MG63 (cell line): ENCODE measurements at regions not wholly inside any gene's neighbourhood (a gene's known extent, or its start where the extent isn't known, plus 50 kb on each side); places are given as distances from the start of the nearest gene placed in this dataset.
A peak's percentile ranks its signal among the peaks of the same experiment; 100 is the strongest.
"Not testable (repeated sequence)": the region's sequence is repeated elsewhere in the genome, so short reads cannot be mapped to it uniquely, and the experiment has no call there.

ENCODE experiments used
- DNase-seq: peaks from one replicate; pipeline ENCODE4 v3.0.0-alpha.2; 2020
- H3K27me3 ChIP-seq: fragments of 250-450 bp; sonication (Bioruptor Pico); 2 replicates; pipeline ENCODE4 v1.5.1; 2020; ENCODE audit warnings: mild to moderate bottlenecking, moderate library complexity
- H3K36me3 ChIP-seq: fragments of 250-450 bp; sonication (Bioruptor Pico); 2 replicates; pipeline ENCODE4 v1.5.1; 2020; ENCODE audit warnings: mild to moderate bottlenecking, moderate library complexity
- H3K4me3 ChIP-seq: fragments of 250-450 bp; sonication (Bioruptor Pico); 2 replicates; pipeline ENCODE4 v1.5.1; 2020; ENCODE audit warnings: mild to moderate bottlenecking, moderate library complexity
- H3K9me3 ChIP-seq: fragments of 250-450 bp; sonication (Bioruptor Pico); 2 replicates; pipeline ENCODE4 v1.5.1; 2020; ENCODE audit warnings: mild to moderate bottlenecking, moderate library complexity

- H3K9me3 ChIP-seq, result no peaks in the 10 kb centered on the region
- DNase-seq, result no peak
- no peaks in the 10 kb centered on the region for H3K36me3 ChIP-seq
- no peak overlapping the region for H3K4me3 ChIP-seq
- no peaks in the 10 kb centered on the region for H3K27me3 ChIP-seq
These were observed 431.2 kb downstream of the GASK1B start for GRCh38 chr4:157741642-157742041.

DNA sequence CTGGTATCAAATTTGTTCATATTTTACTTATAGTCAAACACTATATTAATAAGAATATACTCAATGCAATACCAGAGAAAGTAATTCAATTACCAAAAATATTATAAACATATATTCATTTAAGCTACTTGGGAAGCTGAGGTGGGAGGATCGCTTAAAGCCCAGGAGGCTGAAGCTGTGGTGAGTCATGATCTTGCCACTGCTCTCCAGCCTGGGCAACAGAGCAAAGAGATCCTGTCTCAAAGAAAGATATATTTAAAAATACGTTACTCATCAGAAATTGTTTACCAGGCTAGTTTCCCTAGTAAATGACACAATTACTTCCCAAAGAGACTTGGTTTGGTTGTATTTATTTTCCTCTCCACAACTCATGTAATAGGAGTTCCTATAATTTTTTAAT lies 433.6 kb downstream of the GASK1B start:
- H3K27me3 ChIP-seq, result no peaks in the 10 kb centered on the region
- H3K36me3 ChIP-seq, result no peaks in the 10 kb centered on the region
- DNase-seq, result peak; percentile 78
- no peak overlapping the region for H3K4me3 ChIP-seq
- H3K9me3 ChIP-seq, result no peaks in the 10 kb centered on the region

- no peak for DNase-seq
- Histone ChIP-seq H3K36me3 (no peaks in the 10 kb centered on the region), H3K4me3 (no peak overlapping the region), H3K27me3 (peaks cover 6% of the 10 kb centered on the region; the same call in 1 of the 2 replicates), H3K9me3 (no peaks in the 10 kb centered on the region)
These were observed 444.6 kb downstream of the GASK1B start for GRCh38 chr4:157728215-157728614.

DNA sequence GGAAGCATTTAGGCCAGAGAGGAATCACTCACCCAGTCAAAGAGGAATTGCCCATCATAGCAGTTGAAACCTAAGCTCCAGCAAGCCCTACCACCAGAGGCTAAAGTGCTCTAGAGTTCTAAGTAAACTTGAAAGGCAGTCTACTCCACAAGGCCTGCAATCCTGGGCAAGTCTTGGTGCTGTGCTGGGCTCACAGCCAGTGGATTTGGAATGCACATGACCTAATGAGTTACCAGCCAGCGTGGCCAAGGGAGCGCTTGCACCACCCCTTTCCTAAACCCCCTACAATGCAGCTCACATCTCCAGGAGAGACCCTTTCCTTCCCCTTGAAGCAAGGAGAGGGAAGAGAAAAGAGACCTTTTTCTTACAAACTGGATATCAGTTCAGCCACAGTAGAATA lies 445.7 kb downstream of the GASK1B start:
- H3K27me3 ChIP-seq, result peaks cover 6% of the 10 kb centered on the region; the same call in 1 of the 2 replicates
- H3K9me3 ChIP-seq, result no peaks in the 10 kb centered on the region
- peak; percentile 31 for DNase-seq
- H3K4me3 ChIP-seq, result no peak overlapping the region
- no peaks in the 10 kb centered on the region for H3K36me3 ChIP-seq

GRCh38 chr4:157722146-157722545 lies 450.7 kb downstream of the GASK1B start:
- H3K36me3 ChIP-seq, result no peaks in the 10 kb centered on the region
- H3K27me3 ChIP-seq, result 0 out of 2 replicates have a peak, but pooled peaks cover 5% of the 10 kb centered on the region
- no peak overlapping the region for H3K4me3 ChIP-seq
- no peaks in the 10 kb centered on the region for H3K9me3 ChIP-seq
- DNase-seq, result no peak

DNA sequence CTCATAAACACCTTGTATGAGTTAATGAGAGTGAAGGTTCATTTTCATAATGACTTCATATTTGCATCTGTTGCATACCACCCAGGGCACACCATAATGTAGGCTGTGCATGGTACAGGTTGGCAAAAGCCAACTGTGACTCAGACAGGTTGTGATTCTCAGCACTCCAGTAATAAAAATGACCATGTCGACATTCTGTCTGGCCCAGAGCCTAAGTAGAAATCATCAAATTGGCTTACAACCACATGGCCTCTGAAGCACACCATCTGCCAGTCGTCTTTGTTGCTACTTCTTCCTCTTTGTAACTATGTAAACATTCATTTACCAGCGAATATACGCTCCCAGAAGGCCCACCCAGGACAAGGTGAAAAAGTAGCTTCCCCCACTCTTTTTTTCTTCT lies 459.5 kb downstream of the GASK1B start:
- Histone ChIP-seq H3K4me3 (no peak overlapping the region), H3K27me3 (no peaks in the 10 kb centered on the region; the same call in 1 of the 2 replicates), H3K36me3 (no peaks in the 10 kb centered on the region), H3K9me3 (no peaks in the 10 kb centered on the region)
- DNase-seq, result peak; percentile 36

- no peak for DNase-seq
- no peaks in the 10 kb centered on the region for H3K36me3 ChIP-seq
- no peaks in the 10 kb centered on the region for H3K9me3 ChIP-seq
- H3K4me3 ChIP-seq, result no peak overlapping the region
- no peaks in the 10 kb centered on the region for H3K27me3 ChIP-seq
These were observed 466.7 kb downstream of the GASK1B start for GRCh38 chr4:157706155-157706554.

DNA sequence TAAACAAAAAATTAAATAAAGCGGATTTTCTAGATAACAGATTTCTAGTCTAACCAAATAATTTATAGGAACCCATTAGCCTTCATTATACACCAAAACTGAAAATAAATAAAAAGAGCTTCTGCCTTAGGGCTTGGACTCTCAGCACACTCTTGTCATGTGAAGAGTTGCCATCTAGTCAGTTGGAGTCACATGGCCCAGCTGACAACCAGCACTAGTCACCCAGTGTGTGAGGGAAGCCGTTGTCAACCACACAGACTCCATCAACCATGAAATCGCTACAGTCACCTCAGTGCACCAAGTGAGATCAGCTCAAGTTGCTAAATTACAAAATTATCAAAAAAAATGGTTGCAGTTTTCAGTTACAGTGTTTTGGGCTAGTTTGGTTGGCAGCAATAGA lies 470.0 kb downstream of the GASK1B start:
- Histone ChIP-seq H3K9me3 (no peaks in the 10 kb centered on the region), H3K36me3 (no peaks in the 10 kb centered on the region), H3K27me3 (no peaks in the 10 kb centered on the region), H3K4me3 (no peak overlapping the region)
- no peak for DNase-seq

DNA sequence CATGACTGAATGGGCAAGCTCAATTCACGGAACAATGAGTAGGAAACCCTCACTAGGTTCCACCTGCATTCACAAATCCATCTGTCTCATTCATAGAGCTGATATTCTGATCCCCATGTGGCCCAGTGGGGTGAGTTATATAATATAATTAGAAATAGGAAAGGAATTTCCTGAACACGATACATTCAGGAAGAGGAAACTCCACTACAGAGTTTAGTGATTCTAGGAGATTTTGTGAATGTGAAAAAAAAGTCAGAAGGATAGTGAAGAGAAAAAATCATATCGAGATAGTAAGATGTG lies 471.2 kb downstream of the GASK1B start:
- no peaks in the 10 kb centered on the region for H3K36me3 ChIP-seq
- H3K9me3 ChIP-seq, result no peaks in the 10 kb centered on the region
- no peak for DNase-seq
- no peaks in the 10 kb centered on the region for H3K27me3 ChIP-seq
- no peak overlapping the region for H3K4me3 ChIP-seq

GRCh38 chr4:157700898-157701694 lies 471.7 kb downstream of the GASK1B start:
- no peak for DNase-seq
- H3K36me3 ChIP-seq, result no peaks in the 10 kb centered on the region
- no peaks in the 10 kb centered on the region for H3K9me3 ChIP-seq
- no peak overlapping the region for H3K4me3 ChIP-seq
- no peaks in the 10 kb centered on the region for H3K27me3 ChIP-seq

- no peak overlapping the region for H3K4me3 ChIP-seq
- no peaks in the 10 kb centered on the region for H3K9me3 ChIP-seq
- DNase-seq, result no peak
- no peaks in the 10 kb centered on the region; the same call in 1 of the 2 replicates for H3K27me3 ChIP-seq
- H3K36me3 ChIP-seq, result no peaks in the 10 kb centered on the region
These were observed 468.9 kb downstream of the GRIA2 start for GRCh38 chr4:157689476-157689875.

DNA sequence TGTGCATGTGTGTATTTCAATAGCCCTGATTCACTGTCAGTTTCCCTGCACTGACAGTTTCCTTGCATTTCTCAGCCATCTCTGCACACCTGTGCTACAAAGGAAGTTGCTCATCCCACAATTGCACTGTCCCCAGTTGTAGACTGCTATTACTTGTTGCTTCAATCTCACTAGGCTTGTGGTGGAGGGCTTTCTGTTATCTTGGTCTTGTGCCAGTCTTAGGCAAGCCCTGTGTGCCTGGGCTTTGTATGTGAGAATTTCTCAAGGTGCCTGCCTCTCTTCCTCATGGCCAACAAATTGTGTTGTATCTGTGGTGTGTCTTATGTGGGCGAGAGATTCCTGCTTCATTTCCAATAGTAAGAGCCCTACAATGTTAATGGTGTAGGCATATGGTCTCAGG lies 467.4 kb downstream of the GRIA2 start:
- no peaks in the 10 kb centered on the region for H3K36me3 ChIP-seq
- no peaks in the 10 kb centered on the region; the same call in 1 of the 2 replicates for H3K27me3 ChIP-seq
- no peaks in the 10 kb centered on the region for H3K9me3 ChIP-seq
- no peak overlapping the region for H3K4me3 ChIP-seq
- DNase-seq, result no peak

DNA sequence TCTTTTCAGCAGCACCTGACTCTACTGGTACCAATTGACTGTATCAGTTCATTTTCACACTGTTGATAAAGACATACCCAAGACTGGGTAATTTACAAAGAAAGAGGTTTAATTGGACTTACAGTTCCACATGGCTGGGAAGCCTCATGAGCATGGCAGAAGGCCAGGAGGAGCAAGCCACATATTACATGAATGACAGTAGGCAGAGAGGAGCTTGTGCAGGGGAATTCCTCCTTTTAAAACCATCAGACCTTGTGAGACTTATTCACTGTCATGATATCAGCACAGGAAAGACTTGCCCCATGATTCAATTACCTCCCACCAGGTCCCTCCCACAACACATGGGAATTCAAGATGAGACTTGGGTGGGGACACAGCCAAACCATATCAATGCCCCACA lies 458.8 kb downstream of the GRIA2 start:
- not testable (repeated sequence) for H3K27me3 ChIP-seq, DNase-seq, H3K9me3 ChIP-seq, H3K36me3 ChIP-seq, H3K4me3 ChIP-seq

- H3K36me3 ChIP-seq, result no peaks in the 10 kb centered on the region
- no peaks in the 10 kb centered on the region; the same call in none of the 2 replicates for H3K27me3 ChIP-seq
- no peak overlapping the region for H3K4me3 ChIP-seq
- no peak for DNase-seq
- no peaks in the 10 kb centered on the region for H3K9me3 ChIP-seq
These were observed 457.9 kb downstream of the GRIA2 start for GRCh38 chr4:157678478-157678877.

GRCh38 chr4:157674699-157675098 lies 454.2 kb downstream of the GRIA2 start:
- Histone ChIP-seq H3K4me3 (no peak overlapping the region), H3K27me3 (no peaks in the 10 kb centered on the region; the same call in none of the 2 replicates), H3K36me3 (no peaks in the 10 kb centered on the region), H3K9me3 (no peaks in the 10 kb centered on the region)
- DNase-seq, result peak; percentile 58

- DNase-seq, result no peak
- no peaks in the 10 kb centered on the region for H3K36me3 ChIP-seq
- H3K27me3 ChIP-seq, result no peaks in the 10 kb centered on the region
These were observed 447.3 kb downstream of the GRIA2 start for GRCh38 chr4:157667836-157668235.

DNA sequence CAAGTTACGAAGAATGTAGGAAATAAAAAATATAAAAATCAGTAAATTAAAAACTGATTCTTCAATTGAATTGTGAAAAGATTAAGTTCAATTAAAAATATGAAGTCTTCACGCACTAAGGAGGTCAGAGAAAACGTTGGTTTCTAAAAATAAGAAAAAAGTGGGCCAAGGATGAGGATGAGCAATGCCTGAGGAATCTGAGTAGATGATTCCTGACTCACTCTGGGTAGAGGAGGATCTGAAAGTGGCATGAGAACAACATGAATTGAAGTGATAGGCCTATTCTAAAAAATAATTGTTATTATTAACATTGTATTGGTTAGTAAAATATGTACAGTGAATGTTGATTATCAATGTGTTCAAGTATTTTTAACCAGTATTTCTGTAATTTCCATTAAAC lies 444.2 kb downstream of the GRIA2 start:
- no peak overlapping the region for H3K4me3 ChIP-seq
- DNase-seq, result peak; percentile 28
- H3K9me3 ChIP-seq, result no peaks in the 10 kb centered on the region
- H3K36me3 ChIP-seq, result no peaks in the 10 kb centered on the region
- H3K27me3 ChIP-seq, result no peaks in the 10 kb centered on the region

More at GRCh38 chr4:157667836-157668235, 447.3 kb downstream of the GRIA2 start:
- H3K9me3 ChIP-seq, result no peaks in the 10 kb centered on the region
- H3K4me3 ChIP-seq, result no peak overlapping the region

- no peak for DNase-seq
- Histone ChIP-seq H3K27me3 (no peaks in the 10 kb centered on the region), H3K9me3 (no peaks in the 10 kb centered on the region), H3K4me3 (no peak overlapping the region), H3K36me3 (no peaks in the 10 kb centered on the region)
These were observed 434.7 kb downstream of the GRIA2 start for GRCh38 chr4:157655096-157655809.
